ENCODE measurements at regions not wholly inside any gene's neighbourhood (a gene's known extent, or its start where the extent isn't known, plus 50 kb on each side); places are given as distances from the start of the nearest gene placed in this dataset.
A peak's percentile ranks its signal among the peaks of the same experiment; 100 is the strongest.
"Not testable (repeated sequence)": the region's sequence is repeated elsewhere in the genome, so short reads cannot be mapped to it uniquely, and the experiment has no call there.

DNA sequence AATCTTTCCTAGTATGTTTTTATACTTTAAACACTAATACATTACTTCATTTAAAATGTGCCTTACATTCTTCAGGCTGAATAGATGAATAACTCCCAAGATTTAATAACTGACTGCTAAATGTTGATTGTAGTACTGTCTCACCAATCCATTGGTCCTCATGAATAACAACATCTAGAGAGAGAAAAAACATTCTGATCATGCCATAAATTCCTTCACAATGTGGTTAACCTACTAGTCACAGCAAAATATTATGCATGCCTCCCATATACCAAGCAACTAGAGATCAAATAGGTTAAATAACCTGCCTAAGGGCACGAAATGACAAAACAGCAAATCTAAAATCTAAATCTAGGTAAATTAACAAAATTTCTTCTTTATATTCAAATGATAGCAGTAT lies 66.2 kb downstream of the SYT15 start:
- not testable (repeated sequence) for ATAC-seq (ENCODE audit: low FRiP score); DNase-seq (ENCODE audit: low spot score)

GRCh38 chr10:46646132-46646531 lies 67.2 kb downstream of the SYT15 start:
- ATAC-seq (ENCODE audit: low FRiP score); DNase-seq (ENCODE audit: low spot score): not testable (repeated sequence)

- DNase-seq (ENCODE audit: low spot score); ATAC-seq (ENCODE audit: low FRiP score): not testable (repeated sequence)
Observed at GRCh38 chr10:46650967-46651366, 72.0 kb downstream of the SYT15 start.

GRCh38 chr10:46657437-46657836 lies 78.5 kb downstream of the SYT15 start:
- not testable (repeated sequence) for DNase-seq (ENCODE audit: low spot score); ATAC-seq (ENCODE audit: low FRiP score)

- ATAC-seq (ENCODE audit: low FRiP score) = peak; percentile 37
Observed at GRCh38 chr10:46660027-46660834, 81.3 kb downstream of the SYT15 start.

GRCh38 chr10:46660835-46661164 lies 81.9 kb downstream of the SYT15 start:
- DNase-seq (ENCODE audit: low spot score) = not testable (repeated sequence)
- peak; percentile 32 for ATAC-seq (ENCODE audit: low FRiP score)

More at GRCh38 chr10:46660027-46660834, 81.3 kb downstream of the SYT15 start:
- DNase-seq (ENCODE audit: low spot score) = not testable (repeated sequence)

GRCh38 chr10:46665536-46665935 lies 86.6 kb downstream of the SYT15 start:
- not testable (repeated sequence) for ATAC-seq (ENCODE audit: low FRiP score); DNase-seq (ENCODE audit: low spot score)

- ATAC-seq (ENCODE audit: low FRiP score); DNase-seq (ENCODE audit: low spot score): not testable (repeated sequence)
Observed at GRCh38 chr10:46668357-46668997, 89.5 kb downstream of the SYT15 start.

- DNase-seq (ENCODE audit: low spot score); ATAC-seq (ENCODE audit: low FRiP score): not testable (repeated sequence)
Observed at GRCh38 chr10:46677836-46678435, 99.0 kb downstream of the SYT15 start.

DNA sequence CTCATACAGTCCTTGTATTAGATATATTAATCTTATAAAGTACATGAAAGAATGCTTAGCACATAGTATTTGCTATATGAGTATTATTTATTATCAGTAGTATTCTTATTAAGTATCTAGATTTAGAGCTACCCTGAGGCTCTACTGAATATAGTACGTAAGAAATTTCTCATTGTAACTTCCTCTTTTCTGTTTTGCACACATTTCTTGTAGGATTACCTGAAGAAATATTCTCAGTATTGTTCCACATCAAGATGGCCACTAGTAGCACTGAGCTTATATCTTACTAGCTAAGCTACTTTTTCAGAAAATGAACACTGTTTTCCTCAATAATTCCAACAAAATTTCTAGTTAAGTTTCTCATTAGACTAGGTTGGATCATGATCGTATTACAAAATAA lies 112.5 kb downstream of the SYT15 start:
- not testable (repeated sequence) for ATAC-seq (ENCODE audit: low FRiP score); DNase-seq (ENCODE audit: low spot score)

DNA sequence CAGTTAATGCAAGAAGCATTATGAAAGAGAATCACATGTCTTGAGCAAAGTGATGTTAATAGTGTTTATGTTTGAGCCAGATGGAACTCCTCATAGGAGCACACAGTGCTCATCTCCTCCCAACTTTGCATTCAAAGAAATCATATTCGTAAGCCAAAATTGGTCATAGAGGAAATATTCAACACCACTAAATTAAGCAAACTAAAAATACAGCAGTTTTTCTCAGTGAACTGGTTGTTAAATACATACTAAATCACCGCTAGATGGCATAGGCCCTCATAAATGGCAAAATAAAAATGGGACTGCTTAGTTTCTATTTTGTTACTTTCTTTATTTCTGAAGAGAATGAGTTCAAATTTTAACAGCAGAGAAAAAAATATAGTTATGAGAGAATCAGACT lies 114.3 kb downstream of the SYT15 start:
- ATAC-seq (ENCODE audit: low FRiP score) = peak; percentile 28
- not testable (repeated sequence) for DNase-seq (ENCODE audit: low spot score)

- DNase-seq (ENCODE audit: low spot score); ATAC-seq (ENCODE audit: low FRiP score): not testable (repeated sequence)
Observed at GRCh38 chr10:46717264-46717663, 138.3 kb downstream of the SYT15 start.

- not testable (repeated sequence) for DNase-seq (ENCODE audit: low spot score); ATAC-seq (ENCODE audit: low FRiP score)
Observed at GRCh38 chr10:46718014-46718413, 139.1 kb downstream of the SYT15 start.

- DNase-seq (ENCODE audit: low spot score); ATAC-seq (ENCODE audit: low FRiP score): not testable (repeated sequence)
Observed at GRCh38 chr10:46720386-46720785, 141.5 kb downstream of the SYT15 start.

- not testable (repeated sequence) for ATAC-seq (ENCODE audit: low FRiP score); DNase-seq (ENCODE audit: low spot score)
Observed at GRCh38 chr10:46720811-46721518, 142.0 kb downstream of the SYT15 start.

DNA sequence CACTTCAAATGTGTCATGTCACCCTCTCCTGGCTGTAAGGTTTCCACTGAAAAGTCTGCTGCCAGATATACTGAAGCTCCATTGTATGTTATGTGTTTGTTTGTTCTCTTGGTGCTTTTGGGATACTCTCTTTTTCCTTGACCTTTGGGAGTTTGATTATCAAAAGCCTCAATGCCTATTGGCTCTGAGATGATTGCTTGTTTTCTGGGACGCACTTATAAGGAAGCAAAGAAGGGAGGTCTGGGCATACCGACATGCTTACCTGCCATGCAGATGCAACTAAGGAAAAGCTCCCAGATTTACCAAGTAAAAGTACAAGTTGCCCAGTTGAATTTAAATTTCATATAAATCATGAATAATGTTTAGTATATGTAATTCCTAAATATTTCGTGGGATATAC lies 145.3 kb downstream of the SYT15 start:
- not testable (repeated sequence) for ATAC-seq (ENCODE audit: low FRiP score)

GRCh38 chr10:46728359-46728758 lies 149.4 kb downstream of the SYT15 start:
- not testable (repeated sequence) for ATAC-seq (ENCODE audit: low FRiP score); DNase-seq (ENCODE audit: low spot score)

More for the DNA sequence above, 145.3 kb downstream of the SYT15 start:
- not testable (repeated sequence) for DNase-seq (ENCODE audit: low spot score)

DNA sequence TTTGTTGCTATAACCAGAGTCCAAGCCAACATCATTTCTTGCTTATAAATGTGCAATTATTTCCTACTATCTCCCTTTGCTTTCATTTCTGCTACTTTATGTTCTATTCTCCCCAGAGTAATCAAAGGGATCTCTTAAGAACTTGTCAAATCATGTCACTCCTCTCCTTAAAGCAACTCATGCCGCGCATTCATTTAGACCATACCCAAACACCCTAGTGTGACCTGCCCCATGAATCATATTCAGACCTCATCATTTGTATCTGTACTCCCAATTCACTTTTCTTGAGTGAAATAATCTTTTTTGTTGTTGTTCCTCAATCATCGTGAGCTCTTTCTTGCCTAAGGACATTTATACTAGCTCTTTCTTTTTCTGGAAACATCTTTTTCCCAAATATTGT lies 151.8 kb downstream of the SYT15 start:
- not testable (repeated sequence) for DNase-seq (ENCODE audit: low spot score); ATAC-seq (ENCODE audit: low FRiP score)

GRCh38 chr10:46733635-46734261 lies 154.8 kb downstream of the SYT15 start:
- ATAC-seq (ENCODE audit: low FRiP score); DNase-seq (ENCODE audit: low spot score): not testable (repeated sequence)
